ENCODE measurements at regions not wholly inside any gene's neighbourhood (a gene's known extent, or its start where the extent isn't known, plus 50 kb on each side); places are given as distances from the start of the nearest gene placed in this dataset.
"Not testable (repeated sequence)": the region's sequence is repeated elsewhere in the genome, so short reads cannot be mapped to it uniquely, and the experiment has no call there.

DNA sequence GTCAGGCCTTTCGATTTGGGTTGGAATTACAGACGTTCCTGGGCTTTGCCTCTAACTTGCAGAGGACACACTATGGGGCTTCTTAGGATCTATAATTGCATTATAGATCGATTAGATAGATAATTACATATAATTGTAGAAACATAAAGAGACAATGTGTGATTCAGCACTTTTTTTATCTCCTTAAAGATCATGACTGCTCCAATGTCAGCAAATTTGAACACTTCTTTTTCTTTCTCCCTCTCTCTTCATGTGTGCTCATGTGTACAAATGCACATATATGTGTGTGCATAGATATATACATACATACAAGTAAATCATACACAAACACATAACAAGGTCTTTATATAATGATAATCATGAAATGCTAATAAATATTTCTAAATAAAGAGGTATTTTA is 1261.2 kb upstream of the SLC39A10 start:
- TF ChIP-seq, protein P1, sequence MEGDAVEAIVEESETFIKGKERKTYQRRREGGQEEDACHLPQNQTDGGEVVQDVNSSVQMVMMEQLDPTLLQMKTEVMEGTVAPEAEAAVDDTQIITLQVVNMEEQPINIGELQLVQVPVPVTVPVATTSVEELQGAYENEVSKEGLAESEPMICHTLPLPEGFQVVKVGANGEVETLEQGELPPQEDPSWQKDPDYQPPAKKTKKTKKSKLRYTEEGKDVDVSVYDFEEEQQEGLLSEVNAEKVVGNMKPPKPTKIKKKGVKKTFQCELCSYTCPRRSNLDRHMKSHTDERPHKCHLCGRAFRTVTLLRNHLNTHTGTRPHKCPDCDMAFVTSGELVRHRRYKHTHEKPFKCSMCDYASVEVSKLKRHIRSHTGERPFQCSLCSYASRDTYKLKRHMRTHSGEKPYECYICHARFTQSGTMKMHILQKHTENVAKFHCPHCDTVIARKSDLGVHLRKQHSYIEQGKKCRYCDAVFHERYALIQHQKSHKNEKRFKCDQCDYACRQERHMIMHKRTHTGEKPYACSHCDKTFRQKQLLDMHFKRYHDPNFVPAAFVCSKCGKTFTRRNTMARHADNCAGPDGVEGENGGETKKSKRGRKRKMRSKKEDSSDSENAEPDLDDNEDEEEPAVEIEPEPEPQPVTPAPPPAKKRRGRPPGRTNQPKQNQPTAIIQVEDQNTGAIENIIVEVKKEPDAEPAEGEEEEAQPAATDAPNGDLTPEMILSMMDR (IDR thresholded peaks at IDR 0.05; ENCODE audit: low read depth, low read length), result no peak
- H3K36me3 ChIP-seq, result no peaks in the 10 kb centered on the region
- H3K4me3 ChIP-seq, result no peak overlapping the region
- no peaks in the 10 kb centered on the region for H3K27me3 ChIP-seq
- H3K4me1 ChIP-seq (ENCODE audit: low read depth), result no peaks in the 10 kb centered on the region
- DNase-seq (ENCODE audit: low read depth in 1 of 2, low spot score in 1 of 2), result no peak
- H3K27ac ChIP-seq, result no peak overlapping the region
- H3K9me3 ChIP-seq (ENCODE audit: low read depth), result no peaks in the 10 kb centered on the region

DNA sequence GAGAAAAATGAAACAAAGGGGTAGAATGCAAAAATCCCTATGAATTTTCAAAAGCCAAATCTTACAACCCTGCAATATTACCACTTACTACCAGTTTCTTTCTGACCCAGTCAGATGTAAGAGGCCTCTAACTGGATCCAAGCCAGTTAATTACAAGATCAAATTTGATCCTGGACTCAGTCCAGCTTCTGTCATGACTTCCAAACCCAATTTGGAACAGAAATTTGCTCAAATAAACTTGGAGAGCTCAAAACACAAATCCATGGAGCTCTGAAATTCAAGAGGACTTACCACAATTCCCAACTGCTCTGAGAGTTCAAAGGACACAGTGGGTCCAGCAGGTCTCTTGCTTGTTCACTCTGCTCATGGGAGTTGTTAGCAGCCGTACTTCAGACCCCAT is 1271.7 kb upstream of the SLC39A10 start:
- H3K27me3 ChIP-seq, result no peaks in the 10 kb centered on the region
- H3K27ac ChIP-seq, result no peak overlapping the region
- no peak overlapping the region for H3K4me3 ChIP-seq
- H3K36me3 ChIP-seq, result no peaks in the 10 kb centered on the region
- H3K4me1 ChIP-seq (ENCODE audit: low read depth), result no peaks in the 10 kb centered on the region
- no peak for DNase-seq (ENCODE audit: low read depth in 1 of 2, low spot score in 1 of 2)
- H3K9me3 ChIP-seq (ENCODE audit: low read depth), result no peaks in the 10 kb centered on the region
- TF ChIP-seq, protein P1 (IDR thresholded peaks at IDR 0.05; ENCODE audit: low read depth, low read length), result no peak

DNA sequence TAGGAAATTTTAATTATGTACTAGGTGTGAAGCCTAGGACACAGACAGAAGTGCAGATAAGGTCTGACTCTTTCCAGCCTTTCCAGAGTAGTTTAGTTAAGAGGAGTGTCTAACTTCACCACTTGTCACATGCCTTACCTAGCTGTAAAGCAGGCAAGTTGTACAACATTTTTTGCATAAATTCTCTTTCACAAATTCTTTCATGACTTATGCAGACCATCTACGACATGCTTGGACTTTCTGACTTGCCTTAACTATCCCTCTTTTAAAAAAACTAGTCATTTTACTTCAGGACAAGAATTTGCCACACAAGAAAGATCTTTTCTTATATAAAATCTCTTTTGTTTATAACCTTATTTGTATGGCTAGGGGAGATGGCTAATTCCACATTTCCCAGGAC is 1273.6 kb upstream of the SLC39A10 start:
- Histone ChIP-seq H3K27ac (no peak overlapping the region), H3K4me1 (ENCODE audit: low read depth) (no peaks in the 10 kb centered on the region), H3K4me3 (no peak overlapping the region), H3K9me3 (ENCODE audit: low read depth) (no peaks in the 10 kb centered on the region), H3K36me3 (no peaks in the 10 kb centered on the region), H3K27me3 (no peaks in the 10 kb centered on the region)
- TF ChIP-seq, protein P1 (IDR thresholded peaks at IDR 0.05; ENCODE audit: low read depth, low read length), result no peak
- peak in 1 of 2 donors; percentile 2 for DNase-seq (ENCODE audit: low read depth in 1 of 2, low spot score in 1 of 2)

DNA sequence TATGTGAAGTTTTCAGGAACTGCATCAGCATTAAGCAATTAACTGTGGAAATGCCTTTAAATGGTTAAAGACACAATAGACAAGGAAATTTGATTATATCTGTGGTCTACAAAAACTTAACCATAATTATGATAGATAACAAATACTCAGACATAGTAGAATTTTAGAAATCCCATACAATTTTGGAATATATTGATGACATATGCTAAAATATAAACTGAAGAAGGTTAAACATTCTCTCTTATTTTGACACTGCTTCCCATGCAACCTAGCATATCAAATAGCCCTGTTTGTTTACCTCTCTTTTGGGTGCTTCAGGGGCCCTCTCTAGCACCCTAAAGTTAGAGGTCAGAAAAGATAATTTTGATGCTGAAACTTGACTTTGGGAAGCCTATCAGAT is 1274.8 kb upstream of the SLC39A10 start:
- H3K36me3 ChIP-seq, result no peaks in the 10 kb centered on the region
- H3K27ac ChIP-seq, result no peak overlapping the region
- H3K27me3 ChIP-seq, result no peaks in the 10 kb centered on the region
- no peaks in the 10 kb centered on the region for H3K4me1 ChIP-seq (ENCODE audit: low read depth)
- H3K4me3 ChIP-seq, result no peak overlapping the region
- DNase-seq (ENCODE audit: low read depth in 1 of 2, low spot score in 1 of 2), result no peak
- TF ChIP-seq, protein P1 (IDR thresholded peaks at IDR 0.05; ENCODE audit: low read depth, low read length), result no peak
- H3K9me3 ChIP-seq (ENCODE audit: low read depth), result no peaks in the 10 kb centered on the region

DNA sequence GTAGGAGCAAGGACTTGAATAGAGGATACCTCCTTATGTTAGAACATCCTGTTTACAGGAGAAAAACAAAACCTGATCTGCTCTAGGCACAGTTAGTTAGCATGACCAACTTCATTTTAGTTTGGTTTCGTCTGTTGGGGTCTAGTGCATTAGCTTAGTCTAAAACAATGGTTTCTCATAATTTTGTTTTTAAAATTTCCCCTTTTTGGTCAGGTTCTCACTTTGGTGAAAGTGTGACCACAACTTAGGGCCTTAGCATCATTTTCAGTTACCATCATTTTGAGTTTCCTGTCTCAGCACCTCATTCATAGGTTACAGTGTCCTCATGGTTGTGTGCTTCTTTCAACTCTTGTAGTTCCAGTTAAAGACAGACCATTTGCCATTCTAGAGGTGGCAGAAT is 1277.0 kb upstream of the SLC39A10 start:
- H3K36me3 ChIP-seq, result no peaks in the 10 kb centered on the region
- H3K27me3 ChIP-seq, result no peaks in the 10 kb centered on the region
- H3K4me3 ChIP-seq, result no peak overlapping the region
- no peaks in the 10 kb centered on the region for H3K4me1 ChIP-seq (ENCODE audit: low read depth)
- H3K27ac ChIP-seq, result no peak overlapping the region
- TF ChIP-seq, protein P1 (IDR thresholded peaks at IDR 0.05; ENCODE audit: low read depth, low read length), result no peak
- no peak for DNase-seq (ENCODE audit: low read depth in 1 of 2, low spot score in 1 of 2)
- H3K9me3 ChIP-seq (ENCODE audit: low read depth), result no peaks in the 10 kb centered on the region

DNA sequence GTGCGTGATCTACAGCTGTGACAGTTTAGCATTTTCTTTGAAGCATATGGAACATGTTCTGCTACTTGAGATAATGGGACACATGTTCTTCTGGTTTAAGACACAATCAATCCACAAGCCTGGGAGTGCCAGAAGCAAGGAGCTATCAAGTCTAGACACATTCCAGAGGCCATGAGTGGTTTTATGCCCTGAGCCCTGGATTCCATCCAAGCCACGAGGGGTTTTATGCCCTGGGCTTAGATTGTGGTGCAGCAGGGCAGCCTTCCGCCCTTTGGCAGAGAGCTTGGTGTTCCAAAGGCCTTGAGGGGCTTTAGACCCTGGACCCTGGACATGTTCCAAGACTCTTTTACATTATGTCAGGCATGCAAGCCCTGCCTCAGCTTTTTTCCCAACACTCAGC is 1289.6 kb upstream of the SLC39A10 start:
- not testable (repeated sequence) for H3K4me3 ChIP-seq; H3K4me1 ChIP-seq (ENCODE audit: low read depth); H3K36me3 ChIP-seq; H3K27ac ChIP-seq; H3K27me3 ChIP-seq; DNase-seq (ENCODE audit: low read depth in 1 of 2, low spot score in 1 of 2); H3K9me3 ChIP-seq (ENCODE audit: low read depth)
